SU-DHL-6 (cell line): ENCODE measurements at regions not wholly inside any gene's neighbourhood (a gene's known extent, or its start where the extent isn't known, plus 50 kb on each side); places are given as distances from the start of the nearest gene placed in this dataset.

Source experiments
- H2AFZ ChIP-seq: fragments of 200-600 bp; sonication (generic); 2 replicates; pipeline ENCODE4 v1.6.1; 2014; ENCODE audit warnings: low read depth, mild to moderate bottlenecking, moderate library complexity, mixed read lengths, antibody characterized with exemption, low read length; ENCODE audit not compliant: severe bottlenecking
- H3F3A ChIP-seq: fragments of 200-600 bp; shearing (Covaris generic); 2 replicates; pipeline ENCODE4 v1.6.0; 2016; ENCODE audit warnings: antibody characterized with exemption, mild to moderate bottlenecking; ENCODE audit not compliant: insufficient read depth
- H3K27ac ChIP-seq: fragments of 200-600 bp; sonication (generic); 2 replicates; pipeline ENCODE4 v1.5.1; 2016; ENCODE audit warnings: low read depth, mild to moderate bottlenecking, low read length, moderate library complexity, mixed read lengths
- H3K27me3 ChIP-seq: fragments of 200-600 bp; sonication (generic), shearing (Covaris generic); 2 replicates; pipeline ENCODE4 v1.6.0; 2014; ENCODE audit warnings: mild to moderate bottlenecking, low read length
- H3K36me3 ChIP-seq: fragments of 200-600 bp; sonication (generic); 2 replicates; pipeline ENCODE4 v1.6.1; 2014; ENCODE audit warnings: mild to moderate bottlenecking, low read length, mixed read lengths
- H3K4me2 ChIP-seq: fragments of 300-600, 200-600 bp; shearing (Covaris generic), sonication (generic); 2 replicates; pipeline ENCODE4 v1.6.0; 2014; ENCODE audit warnings: low read length, low read depth, mild to moderate bottlenecking; ENCODE audit not compliant: poor library complexity, severe bottlenecking
- H3K4me3 ChIP-seq: fragments of 200-600 bp; sonication (generic); 2 replicates; pipeline ENCODE4 v1.5.1; 2014; ENCODE audit warnings: antibody characterized with exemption, low read length, mild to moderate bottlenecking, mixed read lengths; ENCODE audit not compliant: insufficient read depth, poor library complexity, severe bottlenecking
- H3K79me2 ChIP-seq: fragments of 200-600 bp; sonication (generic); 2 replicates; pipeline ENCODE4 v1.6.1; 2014; ENCODE audit warnings: mild to moderate bottlenecking, low read length, moderate library complexity; ENCODE audit not compliant: insufficient read depth
- H3K9ac ChIP-seq: fragments of 200-600 bp; sonication (generic); 2 replicates; pipeline ENCODE4 v1.7.0; 2014; ENCODE audit warnings: mild to moderate bottlenecking, low read length
- H3K9me2 ChIP-seq: fragments of 200-600 bp; sonication (generic); replicated peaks from 2 replicates; pipeline ENCODE4 v1.6.1; 2014; ENCODE audit warnings: low read length; ENCODE audit not compliant: insufficient read depth
- H3K9me3 ChIP-seq: fragments of 200-600 bp; sonication (generic); 2 replicates; pipeline ENCODE4 v1.6.1; 2014; ENCODE audit warnings: low read length, mixed read lengths; ENCODE audit not compliant: insufficient read depth
- H4K20me1 ChIP-seq: fragments of 200-600 bp; sonication (generic); 2 replicates; pipeline ENCODE4 v1.6.1; 2014; ENCODE audit warnings: low read depth, mild to moderate bottlenecking, antibody characterized with exemption, low read length, moderate library complexity, mixed read lengths
- CTCF ChIP-seq: fragments of 200-600 bp; sonication (generic); IDR thresholded peaks from one replicate; pipeline ENCODE4 v1.5.1; 2017; ENCODE audit warnings: antibody characterized with exemption, mild to moderate bottlenecking, low read length, moderate library complexity; ENCODE audit not compliant: insufficient read depth, poor library complexity, severe bottlenecking
- EZH2phosphoT487 ChIP-seq: fragments of 200-600 bp; sonication (generic), shearing (Covaris generic); conservative IDR thresholded peaks from 2 replicates; pipeline ENCODE4 v1.6.1; 2018; ENCODE audit warnings: mild to moderate bottlenecking, antibody characterized with exemption, low read length, moderate library complexity, mixed read lengths

GRCh38 chr9:105833271-105833975, 139.1 kb downstream of the TMEM38B start:
- H2AFZ ChIP-seq, result no peak overlapping the region

GRCh38 chr9:105834404-105834803, 140.1 kb downstream of the TMEM38B start:
- Histone ChIP-seq H3K27me3 (no peaks in the 10 kb centered on the region), H3K9ac (no peak overlapping the region), H3K9me3 (no peaks in the 10 kb centered on the region), H2AFZ (no peak overlapping the region), H3K9me2 (no peaks in the 10 kb centered on the region), H4K20me1 (no peaks in the 10 kb centered on the region), H3K79me2 (no peaks in the 10 kb centered on the region), H3K27ac (no peak overlapping the region), H3K4me3 (no peak overlapping the region), H3F3A (no peaks in the 10 kb centered on the region), H3K36me3 (no peaks in the 10 kb centered on the region), H3K4me2 (no peak overlapping the region)
- TF ChIP-seq EZH2phosphoT487, result no peak

More at GRCh38 chr9:105833271-105833975, 139.1 kb downstream of the TMEM38B start:
- Histone ChIP-seq H3K36me3 (no peaks in the 10 kb centered on the region), H3K9me3 (no peaks in the 10 kb centered on the region), H3F3A (no peaks in the 10 kb centered on the region), H3K9me2 (no peaks in the 10 kb centered on the region), H3K27ac (no peak overlapping the region), H3K9ac (no peak overlapping the region), H4K20me1 (no peaks in the 10 kb centered on the region), H3K4me2 (no peak overlapping the region), H3K4me3 (no peak overlapping the region), H3K27me3 (no peaks in the 10 kb centered on the region), H3K79me2 (no peaks in the 10 kb centered on the region)
- TF ChIP-seq EZH2phosphoT487, result no peak

GRCh38 chr9:105835721-105836120, 141.4 kb downstream of the TMEM38B start:
- Histone ChIP-seq H3K4me3 (no peak overlapping the region), H2AFZ (no peak overlapping the region)

GRCh38 chr9:105836936-105837660, 142.8 kb downstream of the TMEM38B start:
- no peak for TF ChIP-seq CTCF
- no peak for TF ChIP-seq EZH2phosphoT487
- no peak overlapping the region for H3K4me3 ChIP-seq

More at GRCh38 chr9:105835721-105836120, 141.4 kb downstream of the TMEM38B start:
- no peaks in the 10 kb centered on the region for H3K9me3 ChIP-seq
- H3K9me2 ChIP-seq, result no peaks in the 10 kb centered on the region
- TF ChIP-seq CTCF (no peak), EZH2phosphoT487 (no peak)
- H4K20me1 ChIP-seq, result no peaks in the 10 kb centered on the region
- H3K79me2 ChIP-seq, result no peaks in the 10 kb centered on the region
- no peaks in the 10 kb centered on the region for H3F3A ChIP-seq
- H3K9ac ChIP-seq, result no peak overlapping the region
- H3K36me3 ChIP-seq, result no peaks in the 10 kb centered on the region
- H3K27ac ChIP-seq, result no peak overlapping the region
- H3K27me3 ChIP-seq, result no peaks in the 10 kb centered on the region
- no peak overlapping the region for H3K4me2 ChIP-seq

More at GRCh38 chr9:105836936-105837660, 142.8 kb downstream of the TMEM38B start:
- Histone ChIP-seq H3K9ac (no peak overlapping the region), H3K36me3 (no peaks in the 10 kb centered on the region), H3K27ac (no peak overlapping the region), H3F3A (no peaks in the 10 kb centered on the region), H3K9me3 (no peaks in the 10 kb centered on the region), H3K9me2 (no peaks in the 10 kb centered on the region), H3K4me2 (no peak overlapping the region), H2AFZ (no peak overlapping the region), H3K79me2 (no peaks in the 10 kb centered on the region), H4K20me1 (no peaks in the 10 kb centered on the region), H3K27me3 (no peaks in the 10 kb centered on the region)
